GM21717 (cell line): ENCODE measurements at regions not wholly inside any gene's neighbourhood (a gene's known extent, or its start where the extent isn't known, plus 50 kb on each side); places are given as distances from the start of the nearest gene placed in this dataset.

Source experiments
- ATAC-seq: cut with Tn5 transposase; IDR thresholded peaks from one replicate; pipeline ENCODE4 v1.9.1; 2021; ENCODE audit warnings: mild to moderate bottlenecking, moderate library complexity; ENCODE audit not compliant: unreplicated experiment

- no peak for ATAC-seq
These were observed 750.8 kb upstream of the KLHL29 start for GRCh38 chr2:22634167-22634566.

DNA sequence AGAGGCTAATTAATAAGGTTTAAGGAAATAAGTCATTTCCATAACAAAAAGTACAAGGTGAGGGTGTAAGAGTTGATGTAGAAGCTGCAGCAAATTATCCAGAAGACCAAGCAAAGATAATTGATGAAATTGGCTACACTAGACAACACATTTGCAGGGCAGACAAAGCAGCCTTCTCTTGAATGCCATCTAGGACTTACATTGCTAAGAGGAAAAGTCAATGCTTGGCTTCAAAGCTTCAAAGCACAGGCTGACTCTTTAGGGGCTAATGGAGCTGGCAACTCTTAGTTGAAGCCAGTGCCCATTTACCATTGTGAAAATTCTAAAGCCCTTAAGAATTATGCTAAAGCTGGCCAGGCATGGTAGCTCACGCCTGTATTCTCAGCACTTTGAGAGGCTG, 728.6 kb upstream of the KLHL29 start:
- no peak for ATAC-seq

- no peak for ATAC-seq
These were observed 711.5 kb upstream of the KLHL29 start for GRCh38 chr2:22673529-22673928.

- ATAC-seq = no peak
These were observed 701.1 kb upstream of the KLHL29 start for GRCh38 chr2:22683914-22684313.

DNA sequence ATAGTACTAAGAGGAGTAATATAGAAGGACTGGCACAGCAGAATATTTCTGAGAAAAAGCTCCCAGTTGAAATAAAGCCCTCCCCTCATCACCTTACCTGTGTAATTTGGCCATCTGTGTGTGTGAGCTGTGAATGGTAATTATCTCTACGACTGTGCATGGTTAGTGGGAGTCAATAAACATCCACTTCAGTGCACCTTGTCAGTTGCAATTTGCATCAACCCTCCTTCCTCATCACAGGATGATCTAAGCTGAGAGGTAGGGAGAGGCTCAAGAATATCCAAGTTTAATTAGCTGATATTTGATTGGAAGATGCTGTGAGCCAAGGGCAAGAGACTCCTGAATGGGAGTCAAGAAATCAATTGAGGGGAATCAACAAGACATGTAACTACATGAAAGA, 694.9 kb upstream of the KLHL29 start:
- ATAC-seq = no peak

DNA sequence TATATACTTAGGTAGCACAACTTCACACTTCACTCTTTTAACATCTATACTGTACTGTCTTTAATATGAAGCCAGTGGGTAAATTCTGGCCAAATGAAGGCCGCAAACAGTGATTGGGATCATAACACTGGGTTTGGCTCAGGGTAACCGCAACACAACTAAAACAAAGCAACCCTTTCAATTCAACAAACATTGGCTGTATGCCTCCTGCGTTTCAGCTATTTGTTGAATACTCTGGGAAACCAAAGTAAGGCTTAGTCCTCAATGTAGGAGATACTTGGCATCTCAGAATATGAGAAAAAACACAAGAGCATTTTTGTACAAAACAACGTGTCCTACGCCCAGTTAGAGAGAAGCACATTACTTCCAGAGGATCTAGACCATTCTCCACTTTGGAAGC, 693.3 kb upstream of the KLHL29 start:
- ATAC-seq = no peak

GRCh38 chr2:22692746-22693145, 692.2 kb upstream of the KLHL29 start:
- no peak for ATAC-seq

GRCh38 chr2:22694300-22694699, 690.7 kb upstream of the KLHL29 start:
- ATAC-seq = no peak

DNA sequence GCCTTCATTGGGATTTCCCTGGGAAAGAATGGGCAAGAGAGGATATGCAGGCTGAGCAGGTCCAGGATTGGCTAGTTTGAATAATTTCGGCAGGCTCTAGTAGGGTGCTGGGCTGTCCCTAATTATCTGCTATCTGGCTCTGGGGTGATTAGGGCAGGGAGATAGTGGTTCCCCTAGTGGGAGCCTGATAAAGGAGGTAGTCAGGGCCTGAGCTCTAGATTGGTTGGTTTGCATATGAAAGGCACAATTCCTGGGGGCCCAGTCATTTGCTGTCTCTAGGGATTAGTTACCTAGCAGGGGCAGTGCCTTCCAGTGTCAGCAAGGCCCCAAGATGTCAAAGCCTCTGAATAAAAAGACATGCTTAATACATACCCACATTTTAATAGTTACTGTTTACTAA, 690.1 kb upstream of the KLHL29 start:
- ATAC-seq = no peak

DNA sequence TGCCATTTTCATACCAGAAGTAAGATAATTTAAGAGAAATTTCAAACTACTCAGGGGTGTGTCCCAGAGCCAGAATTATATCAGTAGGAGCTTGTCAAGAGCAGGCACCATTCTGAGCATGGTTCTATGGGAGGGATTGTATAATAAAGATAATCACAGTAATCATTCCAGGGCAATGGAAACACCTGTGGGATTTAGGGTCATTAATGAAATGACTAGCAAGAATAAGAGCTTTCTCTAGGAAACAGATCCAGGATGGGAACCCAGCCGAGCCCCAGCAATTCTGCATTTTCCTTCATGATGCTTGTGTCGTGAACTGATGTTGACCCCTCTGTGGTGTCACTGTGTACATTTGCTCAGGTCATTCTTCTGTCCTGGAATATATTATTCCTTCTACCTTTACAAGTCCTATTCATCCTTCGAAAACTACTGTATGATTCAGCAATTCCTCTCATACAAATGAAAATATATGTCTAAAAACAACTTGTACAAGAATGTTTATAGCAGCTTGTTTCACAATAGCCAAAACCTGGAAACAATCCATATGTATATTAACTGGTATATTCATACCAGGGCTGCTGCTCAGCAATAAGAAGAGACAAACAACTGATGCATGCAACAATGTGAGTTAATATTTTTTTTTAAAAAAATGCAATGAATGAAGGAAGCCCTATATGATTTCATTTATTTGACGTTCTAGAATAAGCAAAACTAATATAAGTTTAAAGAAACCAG, 687.8 kb upstream of the KLHL29 start:
- ATAC-seq = no peak

- no peak for ATAC-seq
These were observed 683.3 kb upstream of the KLHL29 start for GRCh38 chr2:22701561-22702160.

GRCh38 chr2:22703286-22703920, 681.6 kb upstream of the KLHL29 start:
- ATAC-seq = no peak

DNA sequence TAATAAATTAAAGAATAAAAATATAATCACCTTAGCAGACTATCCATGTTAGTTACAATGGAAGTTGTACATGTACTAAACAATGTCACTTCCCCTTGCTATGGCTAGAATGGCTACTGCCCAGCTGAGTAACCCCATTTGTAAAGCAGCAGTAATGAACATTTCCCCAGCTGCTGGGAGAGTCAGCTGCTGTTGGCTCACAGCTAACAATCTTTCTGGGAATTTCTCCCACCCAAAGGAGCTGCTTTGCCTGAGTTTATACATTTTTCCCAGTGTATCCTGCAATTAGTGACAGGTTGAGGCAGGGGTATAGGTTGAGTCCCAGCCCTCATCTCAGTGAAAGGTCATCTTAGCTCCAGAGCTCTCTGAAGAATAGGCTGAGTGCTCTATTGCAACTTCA, 665.6 kb upstream of the KLHL29 start:
- no peak for ATAC-seq

- no peak for ATAC-seq
These were observed 655.5 kb upstream of the KLHL29 start for GRCh38 chr2:22729466-22729865.

DNA sequence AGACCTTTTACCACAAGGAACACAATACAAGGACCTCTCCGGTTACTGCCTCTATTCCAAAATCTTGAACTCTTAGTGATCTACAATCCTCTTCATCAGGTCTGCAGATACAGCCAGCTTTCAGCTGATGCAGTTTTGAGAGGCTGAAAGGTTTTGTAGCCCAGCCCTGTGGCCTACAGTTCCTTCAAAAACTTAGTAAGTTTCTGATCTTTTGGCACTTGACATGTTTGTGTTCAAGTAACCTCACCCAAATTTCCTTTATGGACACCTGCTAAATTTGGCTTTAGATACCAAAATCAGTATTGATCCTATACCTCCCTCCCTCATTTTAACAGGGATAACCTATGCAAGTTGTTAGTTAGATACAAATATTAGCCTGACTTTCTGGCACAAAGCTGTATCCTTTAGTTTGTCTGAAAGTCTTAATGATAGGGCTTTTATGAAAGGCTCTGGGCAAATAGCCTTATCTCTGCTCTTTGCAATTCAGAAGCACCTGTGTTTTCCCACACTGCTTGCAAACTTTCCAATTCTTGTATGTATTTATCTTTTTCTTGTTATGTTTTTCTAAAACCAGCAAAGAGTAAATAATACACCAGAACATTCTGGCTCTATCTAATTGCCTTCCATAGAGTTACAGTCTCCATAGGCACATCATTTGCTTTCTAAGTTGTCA, 650.5 kb upstream of the KLHL29 start:
- no peak for ATAC-seq

- ATAC-seq = no peak
These were observed 647.8 kb upstream of the KLHL29 start for GRCh38 chr2:22737144-22737543.

DNA sequence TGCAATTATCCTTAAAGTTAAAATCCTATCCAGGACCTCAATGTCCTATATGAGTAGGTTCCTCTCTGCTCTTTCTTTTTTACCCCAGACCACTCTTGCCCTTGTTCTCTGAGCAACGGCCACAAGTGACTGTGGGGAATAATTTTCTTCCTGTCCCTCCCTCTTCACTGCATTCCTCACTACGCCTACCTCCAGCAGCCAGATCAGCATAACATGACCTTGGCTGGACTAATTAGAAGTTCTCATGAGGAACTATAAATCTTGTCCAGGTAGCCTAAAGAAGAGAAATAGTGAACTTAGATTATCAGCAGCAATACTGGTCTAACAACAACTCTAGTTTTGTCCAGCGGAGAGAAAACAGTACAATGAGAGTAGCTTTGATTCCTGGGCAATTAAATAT, 643.8 kb upstream of the KLHL29 start:
- ATAC-seq = no peak

GRCh38 chr2:22748909-22749308, 636.1 kb upstream of the KLHL29 start:
- ATAC-seq = no peak

DNA sequence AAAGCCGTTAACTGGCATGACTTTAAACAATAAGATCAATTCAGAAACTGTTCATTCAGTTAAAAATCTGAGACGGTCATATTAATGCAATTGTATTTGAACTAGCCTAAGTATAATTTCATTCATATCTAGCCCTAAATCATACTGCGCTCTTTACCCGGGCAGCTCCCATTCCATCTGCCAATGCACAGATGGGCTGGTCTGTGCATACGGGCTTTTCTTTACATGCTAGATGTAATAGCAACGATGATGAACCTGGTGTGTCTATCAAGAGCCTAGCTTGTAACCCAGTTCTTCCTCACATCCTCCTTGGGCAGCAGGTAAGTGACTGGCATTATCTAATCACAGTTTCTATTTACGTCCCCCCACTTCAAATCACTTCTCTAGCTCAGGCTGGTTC, 631.5 kb upstream of the KLHL29 start:
- ATAC-seq = no peak

DNA sequence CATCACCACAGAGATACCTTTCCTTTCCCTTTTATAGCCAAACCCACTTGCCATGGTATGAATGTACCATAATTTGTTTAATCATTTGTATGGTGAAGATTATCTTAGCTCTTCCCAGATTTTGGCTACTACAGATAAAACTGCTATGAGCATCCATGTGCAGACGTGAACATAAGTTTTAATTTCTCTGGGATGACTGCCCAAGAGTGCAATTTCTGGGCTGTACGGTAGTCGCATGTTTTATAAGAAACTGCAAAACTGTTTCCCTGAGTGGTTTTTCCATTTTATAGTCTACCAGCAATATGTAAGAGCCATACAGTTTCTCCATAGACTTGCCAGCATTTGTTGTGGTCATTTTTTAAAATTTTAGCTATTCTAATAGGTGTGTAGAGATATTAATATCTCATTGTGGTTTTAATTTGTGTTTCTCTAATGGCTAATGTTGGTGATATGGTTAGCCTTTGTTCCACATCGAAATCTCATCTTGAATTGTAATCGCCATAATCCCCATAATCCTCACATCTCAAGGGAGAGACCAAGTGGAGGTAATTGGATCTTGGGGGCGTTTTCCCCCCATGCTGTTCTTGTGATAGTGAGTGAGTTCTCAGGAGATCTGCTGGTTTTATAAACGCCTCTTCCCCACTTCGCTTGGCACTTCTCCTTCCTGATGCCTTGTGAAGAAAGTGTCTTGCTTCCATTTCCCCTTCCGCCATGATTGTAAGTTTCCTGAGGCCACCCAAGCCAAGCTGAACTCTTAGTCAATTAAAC, 628.5 kb upstream of the KLHL29 start:
- no peak for ATAC-seq

GRCh38 chr2:22769497-22769896, 615.5 kb upstream of the KLHL29 start:
- no peak for ATAC-seq
